HCT116 (cell line): ENCODE measurements at regions not wholly inside any gene's neighbourhood (a gene's known extent, or its start where the extent isn't known, plus 50 kb on each side); places are given as distances from the start of the nearest gene placed in this dataset.

Experiments used
- ATAC-seq: fragments of 200-7000 bp; cut with Tn5 transposase; 2 replicates; pipeline ENCODE4 v1.9.1; 2020; ENCODE audit warnings: mild to moderate bottlenecking, moderate library complexity
- BruUV-seq: library from RNA; stranded (reverse); fragments of 400-500 nt; replicated peaks from 2 replicates; lab custom pipeline; 2021; lab: Mats Ljungman, UMichigan
- CTCF ChIA-PET: fragments of 300-600 bp; sonication (Branson Sonifier 250); formaldehyde crosslinking; loops from one replicate; lab custom pipeline; 2021; ENCODE audit warnings: antibody characterized with exemption; lab: Charles Lee
- POLR2A ChIA-PET: fragments of 300-600, 350-600 bp; sonication (Branson Sonifier 250); formaldehyde crosslinking; loops from one replicate; lab custom pipeline; 2021; ENCODE audit warnings: antibody characterized with exemption; lab: Charles Lee
- RAD21 ChIA-PET, 2 experiments: fragments of 300-600 bp; sonication (Branson Sonifier 250); formaldehyde crosslinking; loops; one replicate each; lab custom pipeline; 2023; ENCODE audit warnings: low total read pairs in 2 of 2; ENCODE audit not compliant: uncharacterized antibody in 2 of 2, unreplicated experiment in 2 of 2, low non-redundant PET in 1 of 2; lab: Charles Lee
- DNase-seq: peaks from one replicate; pipeline ENCODE4 v3.0.0-alpha.2; 2010; ENCODE audit warnings: low read depth, low spot score
- H2AFZ ChIP-seq: fragments of 200-600 bp; shearing (Covaris generic), sonication (generic); 2 replicates; pipeline ENCODE4 v1.6.1; 2017; ENCODE audit warnings: low read depth, mixed run types, mixed read lengths, antibody characterized with exemption, low read length; ENCODE audit not compliant: poor library complexity, severe bottlenecking
- H3K27ac ChIP-seq: 2 replicates; pipeline ENCODE4 v1.5.1; 2012; ENCODE audit warnings: low read depth, low read length
- H3K27me3 ChIP-seq: fragments of 200-600 bp; sonication (generic); 2 replicates; pipeline ENCODE4 v1.6.1; 2016; ENCODE audit warnings: mixed run types, low read length, mixed read lengths; ENCODE audit not compliant: insufficient read depth
- H3K36me3 ChIP-seq, 2 experiments: fragments of 200-500 bp in 1 of 2; fragments of 200-600 bp in 1 of 2; sonication (Bioruptor generic) in 1 of 2; sonication (generic) in 1 of 2; 2 replicates each; pipeline versions ENCODE4 v1.5.1 to v1.6.1; 2014 to 2016; ENCODE audit warnings: low read length in 2 of 2, inconsistent platforms in 1 of 2, mixed read lengths in 1 of 2, mixed run types in 1 of 2; ENCODE audit not compliant: insufficient read depth in 2 of 2, control insufficient read depth in 1 of 2
- H3K4me1 ChIP-seq, 2 experiments: fragments of 200-600 bp in 1 of 2; sonication (generic) in 1 of 2; 2 replicates each; pipeline versions ENCODE4 v1.5.1 to v1.6.1; 2012 to 2017; ENCODE audit warnings: low read length in 2 of 2, inconsistent platforms in 1 of 2, mild to moderate bottlenecking in 1 of 2, mixed read lengths in 1 of 2, mixed run types in 1 of 2, moderate library complexity in 1 of 2; ENCODE audit not compliant: insufficient read depth in 2 of 2, control insufficient read depth in 1 of 2
- H3K4me2 ChIP-seq: fragments of 200-600 bp; sonication (generic); 2 replicates; pipeline ENCODE4 v1.6.1; 2017; ENCODE audit warnings: mixed run types, low read length, mixed read lengths
- H3K4me3 ChIP-seq, 2 experiments: fragments of 200-600 bp in 1 of 2; sonication (generic) in 1 of 2; replicated peaks in 1 of 2; 2 replicates each; pipeline ENCODE4 v1.5.1; 2011 to 2016; ENCODE audit warnings: low read length in 2 of 2, control low read depth in 1 of 2, low read depth in 1 of 2, mild to moderate bottlenecking in 1 of 2, mixed read lengths in 1 of 2, mixed run types in 1 of 2
- H3K79me2 ChIP-seq: fragments of 200-600 bp; sonication (generic); 2 replicates; pipeline ENCODE4 v1.6.1; 2017; ENCODE audit warnings: mild to moderate bottlenecking, mixed run types, low read length, moderate library complexity, mixed read lengths; ENCODE audit not compliant: insufficient read depth
- H3K9ac ChIP-seq: fragments of 200-600 bp; sonication (generic); 2 replicates; pipeline ENCODE4 v1.6.1; 2016; ENCODE audit warnings: low read length, mixed read lengths
- H3K9me2 ChIP-seq: fragments of 200-600 bp; sonication (generic), shearing (Covaris generic); 2 replicates; pipeline ENCODE4 v1.6.1; 2017; ENCODE audit warnings: mixed run types, mild to moderate bottlenecking, moderate library complexity; ENCODE audit not compliant: insufficient read depth
- H3K9me3 ChIP-seq, 2 experiments: fragments of 200-500 bp in 1 of 2; fragments of 200-600 bp in 1 of 2; sonication (Bioruptor generic) in 1 of 2; sonication (generic) in 1 of 2; 2 replicates each; pipeline ENCODE4 v1.6.1; 2014 to 2017; ENCODE audit warnings: low read length in 2 of 2, mixed read lengths in 2 of 2, inconsistent platforms in 1 of 2, low read depth in 1 of 2, mild to moderate bottlenecking in 1 of 2, mixed run types in 1 of 2, moderate library complexity in 1 of 2; ENCODE audit not compliant: control insufficient read depth in 1 of 2, insufficient read depth in 1 of 2
- H4K20me1 ChIP-seq: fragments of 200-600 bp; sonication (generic), shearing (Covaris generic); 2 replicates; pipeline ENCODE4 v1.6.1; 2017; ENCODE audit warnings: mixed run types, mild to moderate bottlenecking, moderate library complexity; ENCODE audit not compliant: insufficient read depth
- CBX3 ChIP-seq: IDR thresholded peaks from 2 replicates; pipeline ENCODE4 v1.6.1; 2012; ENCODE audit warnings: low read depth
- EGR1 ChIP-seq: IDR thresholded peaks from 2 replicates; pipeline ENCODE4 v1.6.1; 2012; ENCODE audit warnings: low read depth
- ELF1 ChIP-seq: IDR thresholded peaks from 2 replicates; pipeline ENCODE4 v1.6.1; 2012; ENCODE audit warnings: low read depth, borderline replicate concordance
- EZH2phosphoT487 ChIP-seq: fragments of 200-600 bp; IDR thresholded peaks from 2 replicates; pipeline ENCODE4 v1.6.1; 2018; ENCODE audit warnings: antibody characterized with exemption, borderline replicate concordance
- JUND ChIP-seq: IDR thresholded peaks from 2 replicates; pipeline ENCODE4 v1.6.1; 2012
- POLR2AphosphoS5 ChIP-seq: IDR thresholded peaks from 2 replicates; pipeline ENCODE4 v1.6.1; 2011; ENCODE audit warnings: mild to moderate bottlenecking, low read depth, low read length, moderate library complexity
- SRF ChIP-seq: IDR thresholded peaks from 2 replicates; pipeline ENCODE4 v1.6.1; 2012; ENCODE audit warnings: low read depth
- TCF7L2 ChIP-seq: IDR thresholded peaks from 2 replicates; pipeline ENCODE4 v1.7.0; 2011; ENCODE audit warnings: borderline replicate concordance, inconsistent platforms; ENCODE audit not compliant: insufficient read depth, insufficient read length; ENCODE audit errors: extremely low read depth
- ZNF274 ChIP-seq: fragments of 200-500 bp; sonication (Bioruptor generic); IDR thresholded peaks from 2 replicates; pipeline ENCODE4 v1.6.1; 2014; ENCODE audit warnings: mild to moderate bottlenecking, low read depth, low read length, inconsistent platforms
- intact Hi-C: fragments of 100-400 bp; cut with micrococcal nuclease; formaldehyde crosslinking; loops from 2 replicates; pipeline ENCODE4 v1.10.0; 2022
- TF ChIP-seq, protein P1 (sequence below): IDR thresholded peaks from 2 replicates; pipeline ENCODE4 v1.6.1; 2012
- TF ChIP-seq, protein P2 (sequence below): IDR thresholded peaks from 2 replicates; pipeline ENCODE4 v1.6.1; 2011; ENCODE audit warnings: mild to moderate bottlenecking, low read length, moderate library complexity; ENCODE audit not compliant: insufficient replicate concordance; ENCODE audit errors: extremely low read depth
- TF ChIP-seq, protein P3 (sequence below): IDR thresholded peaks from 2 replicates; pipeline ENCODE4 v1.6.1; 2012
- TF ChIP-seq, protein P4 (sequence below), 3 experiments: fragments of 200-600 bp in 1 of 3; sonication (generic) in 1 of 3; IDR thresholded peaks in 2 of 3; conservative IDR thresholded peaks in 1 of 3; 2 replicates each; pipeline ENCODE4 v1.5.1; 2012 to 2017; ENCODE audit warnings: low read depth in 2 of 3, low read length in 2 of 3, antibody characterized with exemption in 1 of 3, borderline replicate concordance in 1 of 3, control low read depth in 1 of 3, mild to moderate bottlenecking in 1 of 3, mixed read lengths in 1 of 3, mixed run types in 1 of 3, moderate library complexity in 1 of 3; ENCODE audit not compliant: insufficient read depth in 1 of 3

DNA sequence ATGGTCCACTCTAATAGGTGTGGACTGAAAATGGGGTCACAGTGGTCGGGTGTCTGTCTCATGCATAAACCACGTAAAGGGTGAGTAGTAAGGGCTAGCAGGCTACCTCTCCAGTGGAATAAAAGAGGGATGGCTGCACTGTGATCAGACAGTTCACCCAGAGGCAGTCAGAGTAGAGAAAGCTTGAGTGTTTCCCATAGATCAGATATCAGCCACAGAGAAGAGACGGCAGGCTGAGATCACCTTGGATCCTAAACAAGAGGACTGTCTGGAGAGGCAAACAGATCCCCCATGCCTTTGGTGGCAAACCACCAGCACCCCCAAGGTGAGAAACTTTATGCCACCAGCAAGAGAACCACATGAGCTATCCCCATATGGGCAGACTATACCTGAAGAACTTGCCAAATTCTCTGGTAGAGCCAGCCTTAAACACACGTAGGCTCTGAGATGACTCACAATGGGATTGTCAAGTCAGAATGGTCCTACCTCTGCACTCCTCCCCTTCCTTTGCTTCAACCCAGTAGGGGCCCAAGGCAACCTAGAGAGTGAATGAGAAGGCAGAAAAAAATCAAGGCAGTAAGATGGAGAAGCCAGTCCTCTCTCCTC is 205.2 kb upstream of the MAP3K1 start:
- TF ChIP-seq TCF7L2, result no peak
- TF ChIP-seq, protein P1, sequence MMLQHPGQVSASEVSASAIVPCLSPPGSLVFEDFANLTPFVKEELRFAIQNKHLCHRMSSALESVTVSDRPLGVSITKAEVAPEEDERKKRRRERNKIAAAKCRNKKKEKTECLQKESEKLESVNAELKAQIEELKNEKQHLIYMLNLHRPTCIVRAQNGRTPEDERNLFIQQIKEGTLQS, result no peak
- ATAC-seq (no peak), DNase-seq (no peak)
- Histone ChIP-seq H3K9me2 (no peaks in the 10 kb centered on the region), H3K4me2 (no peak overlapping the region), H2AFZ (no peak overlapping the region), H3K27ac (no peak overlapping the region), H4K20me1 (no peaks in the 10 kb centered on the region), H3K79me2 (no peaks in the 10 kb centered on the region), H3K9me3 (peaks cover 0 to 5% of the 10 kb centered on the region in 2 experiments; a peak in 1 of 4 replicates), H3K4me1 (no peaks in the 10 kb centered on the region), H3K27me3 (no peaks in the 10 kb centered on the region), H3K9ac (no peak overlapping the region), H3K4me3 (no peak overlapping the region), H3K36me3 (no peaks in the 10 kb centered on the region)
- ChIA-PET RAD21 (no interaction called here), POLR2A (no interaction called here), CTCF (no interaction called here)
- no TSS peak for BruUV-seq
- intact Hi-C loops, result no loop called here

DNA sequence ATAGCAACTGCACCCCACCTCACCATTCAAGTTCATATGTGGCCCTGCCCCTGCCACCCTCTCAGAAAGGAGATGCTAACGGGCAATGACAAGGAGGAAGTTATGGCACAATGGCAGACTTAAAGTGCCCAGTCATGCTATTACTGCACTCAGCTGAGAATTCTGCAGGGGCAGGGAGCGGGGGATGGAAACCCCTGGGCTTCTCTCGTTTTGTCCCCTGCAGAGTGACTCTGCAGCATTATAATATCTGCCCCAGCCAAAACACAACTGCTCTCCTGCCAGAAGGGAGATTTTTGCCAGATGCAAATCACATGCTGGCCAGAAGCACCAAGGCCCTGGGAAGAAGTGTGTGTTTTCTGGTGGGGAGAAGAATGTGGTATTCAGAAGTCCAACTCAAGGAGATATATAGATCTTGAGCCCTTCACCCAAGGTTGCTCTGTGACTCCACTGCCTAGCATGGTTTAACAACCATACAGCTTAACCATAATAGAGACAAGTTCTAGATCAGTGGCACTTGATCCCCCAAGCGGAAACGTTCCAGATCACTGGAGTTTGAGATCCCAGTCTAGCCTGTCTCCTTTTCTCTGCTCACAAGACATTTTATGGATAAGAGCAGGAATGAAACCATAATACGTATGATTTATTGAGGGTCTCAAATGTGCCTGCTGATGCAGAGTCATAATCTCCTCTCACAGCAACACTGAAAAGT is 207.0 kb upstream of the MAP3K1 start:
- ChIA-PET CTCF (no interaction called here), POLR2A (no interaction called here), RAD21 (interaction anchor here in 1 of 2 experiments (0.7 kb wide), 1 partner anchor 86 kb away, joined by 3 read pairs; no protein-coding TSS in a partner anchor)
- DNase-seq (no peak), ATAC-seq (no peak)
- H2AFZ ChIP-seq, result no peak overlapping the region
- H3K79me2 ChIP-seq, result no peaks in the 10 kb centered on the region
- no peaks in the 10 kb centered on the region for H3K36me3 ChIP-seq
- BruUV-seq, result no TSS peak
- H3K27ac ChIP-seq, result no peak overlapping the region
- H4K20me1 ChIP-seq, result no peaks in the 10 kb centered on the region
- no peak overlapping the region for H3K9ac ChIP-seq
- H3K9me3 ChIP-seq, result peaks cover 0 to 5% of the 10 kb centered on the region in 2 experiments; a peak in 1 of 4 replicates
- no peaks in the 10 kb centered on the region for H3K27me3 ChIP-seq
- no peak overlapping the region for H3K4me3 ChIP-seq
- H3K4me1 ChIP-seq, result no peaks in the 10 kb centered on the region
- intact Hi-C loops, result no loop called here
- no peak overlapping the region for H3K4me2 ChIP-seq
- H3K9me2 ChIP-seq, result no peaks in the 10 kb centered on the region
- TF ChIP-seq SRF, result no peak
- no peak for TF ChIP-seq ZNF274
- TF ChIP-seq, protein P2, sequence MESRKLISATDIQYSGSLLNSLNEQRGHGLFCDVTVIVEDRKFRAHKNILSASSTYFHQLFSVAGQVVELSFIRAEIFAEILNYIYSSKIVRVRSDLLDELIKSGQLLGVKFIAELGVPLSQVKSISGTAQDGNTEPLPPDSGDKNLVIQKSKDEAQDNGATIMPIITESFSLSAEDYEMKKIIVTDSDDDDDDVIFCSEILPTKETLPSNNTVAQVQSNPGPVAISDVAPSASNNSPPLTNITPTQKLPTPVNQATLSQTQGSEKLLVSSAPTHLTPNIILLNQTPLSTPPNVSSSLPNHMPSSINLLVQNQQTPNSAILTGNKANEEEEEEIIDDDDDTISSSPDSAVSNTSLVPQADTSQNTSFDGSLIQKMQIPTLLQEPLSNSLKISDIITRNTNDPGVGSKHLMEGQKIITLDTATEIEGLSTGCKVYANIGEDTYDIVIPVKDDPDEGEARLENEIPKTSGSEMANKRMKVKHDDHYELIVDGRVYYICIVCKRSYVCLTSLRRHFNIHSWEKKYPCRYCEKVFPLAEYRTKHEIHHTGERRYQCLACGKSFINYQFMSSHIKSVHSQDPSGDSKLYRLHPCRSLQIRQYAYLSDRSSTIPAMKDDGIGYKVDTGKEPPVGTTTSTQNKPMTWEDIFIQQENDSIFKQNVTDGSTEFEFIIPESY, result no peak
- TF ChIP-seq EZH2phosphoT487, result no peak
- TF ChIP-seq JUND, result no peak
- TF ChIP-seq POLR2AphosphoS5, result no peak
- no peak for TF ChIP-seq CBX3
- no peak for TF ChIP-seq EGR1
- TF ChIP-seq, protein P3, sequence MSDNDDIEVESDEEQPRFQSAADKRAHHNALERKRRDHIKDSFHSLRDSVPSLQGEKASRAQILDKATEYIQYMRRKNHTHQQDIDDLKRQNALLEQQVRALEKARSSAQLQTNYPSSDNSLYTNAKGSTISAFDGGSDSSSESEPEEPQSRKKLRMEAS, result no peak
- TF ChIP-seq ELF1, result no peak
- TF ChIP-seq, protein P4, sequence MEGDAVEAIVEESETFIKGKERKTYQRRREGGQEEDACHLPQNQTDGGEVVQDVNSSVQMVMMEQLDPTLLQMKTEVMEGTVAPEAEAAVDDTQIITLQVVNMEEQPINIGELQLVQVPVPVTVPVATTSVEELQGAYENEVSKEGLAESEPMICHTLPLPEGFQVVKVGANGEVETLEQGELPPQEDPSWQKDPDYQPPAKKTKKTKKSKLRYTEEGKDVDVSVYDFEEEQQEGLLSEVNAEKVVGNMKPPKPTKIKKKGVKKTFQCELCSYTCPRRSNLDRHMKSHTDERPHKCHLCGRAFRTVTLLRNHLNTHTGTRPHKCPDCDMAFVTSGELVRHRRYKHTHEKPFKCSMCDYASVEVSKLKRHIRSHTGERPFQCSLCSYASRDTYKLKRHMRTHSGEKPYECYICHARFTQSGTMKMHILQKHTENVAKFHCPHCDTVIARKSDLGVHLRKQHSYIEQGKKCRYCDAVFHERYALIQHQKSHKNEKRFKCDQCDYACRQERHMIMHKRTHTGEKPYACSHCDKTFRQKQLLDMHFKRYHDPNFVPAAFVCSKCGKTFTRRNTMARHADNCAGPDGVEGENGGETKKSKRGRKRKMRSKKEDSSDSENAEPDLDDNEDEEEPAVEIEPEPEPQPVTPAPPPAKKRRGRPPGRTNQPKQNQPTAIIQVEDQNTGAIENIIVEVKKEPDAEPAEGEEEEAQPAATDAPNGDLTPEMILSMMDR (IDR thresholded peaks at IDR 0.05 in 2 of 3, conservative IDR thresholded peaks at IDR 0.05 in 1 of 3; ENCODE audit: borderline replicate concordance in 1 of 3, insufficient read depth in 1 of 3, low read depth in 2 of 3, low read length in 2 of 3), result no peak
